ENCODE measurements at regions not wholly inside any gene's neighbourhood (a gene's known extent, or its start where the extent isn't known, plus 50 kb on each side); places are given as distances from the start of the nearest gene placed in this dataset.

DNA sequence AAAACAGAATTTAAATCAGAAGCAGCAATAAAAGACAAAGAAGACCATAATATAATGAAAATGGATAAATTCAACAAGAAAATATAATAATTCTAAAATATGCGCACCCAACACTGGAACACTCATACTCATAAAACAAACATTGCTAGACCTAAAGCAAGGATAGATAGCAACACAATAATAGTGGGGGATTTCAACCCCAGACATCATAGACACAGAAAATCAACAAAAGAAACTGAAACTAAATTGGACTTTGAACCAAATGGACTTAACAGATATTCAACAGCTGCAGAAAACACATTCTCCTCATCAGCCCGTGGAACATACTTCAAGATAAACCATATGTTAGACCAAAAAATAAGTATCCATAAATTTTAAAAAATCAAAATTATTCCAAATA, 1552.6 kb downstream of the C4orf33 start:
- H2AFZ ChIP-seq (ENCODE audit: low read depth, low read length), result no peak overlapping the region

DNA sequence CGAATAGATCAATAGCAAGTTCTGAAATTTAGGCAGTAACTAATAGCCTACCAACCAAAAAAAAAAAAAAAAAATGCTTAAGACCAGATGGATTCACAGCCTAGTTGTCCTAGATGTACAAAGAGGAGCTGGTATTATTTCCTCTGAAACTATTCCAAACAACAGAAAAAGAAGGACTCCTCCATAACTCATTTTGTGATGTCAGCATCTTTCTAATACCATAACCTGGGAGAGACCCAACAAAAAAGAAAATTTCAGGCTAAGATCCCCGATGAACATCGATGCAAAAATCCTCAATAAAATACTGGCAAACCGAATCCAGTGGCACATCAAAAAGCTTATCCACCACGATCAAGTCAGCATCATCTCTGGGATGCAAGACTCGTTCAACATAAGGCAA, 1557.9 kb downstream of the C4orf33 start:
- Histone ChIP-seq H3K27me3 (ENCODE audit: insufficient read depth, low read depth, low read length) (no peaks in the 10 kb centered on the region), H3K4me3 (ENCODE audit: low read length) (no peak overlapping the region), H3K27ac (ENCODE audit: low read length) (no peak overlapping the region), H3K79me2 (replicated peaks; ENCODE audit: insufficient read depth, low read length) (no peaks in the 10 kb centered on the region), H3F3A (ENCODE audit: insufficient read depth, low read length, poor library complexity, severe bottlenecking) (no peaks in the 10 kb centered on the region), H3K9me3 (ENCODE audit: low read length) (no peaks in the 10 kb centered on the region), H3K9ac (ENCODE audit: low read length) (no peak overlapping the region), H3K4me2 (ENCODE audit: low read length) (no peak overlapping the region), H2AFZ (ENCODE audit: low read depth, low read length) (no peak overlapping the region), H3K36me3 (ENCODE audit: insufficient read depth, low read length) (no peaks in the 10 kb centered on the region), H3K9me2 (ENCODE audit: insufficient read depth, low read length) (no peaks in the 10 kb centered on the region), H4K20me1 (ENCODE audit: insufficient read depth) (no peaks in the 10 kb centered on the region)
- TF ChIP-seq RAD21 (conservative IDR thresholded peaks at IDR 0.05), result no peak
- no peak for TF ChIP-seq EZH2 (IDR thresholded peaks at IDR 0.05; ENCODE audit: borderline replicate concordance, insufficient read depth, low read length, poor library complexity, severe bottlenecking)
- TF ChIP-seq REST (IDR thresholded peaks at IDR 0.05; ENCODE audit: borderline replicate concordance), result no peak
- TF ChIP-seq SMC3 (conservative IDR thresholded peaks at IDR 0.05; ENCODE audit: poor library complexity), result no peak
- no peak for TF ChIP-seq TAF1 (IDR thresholded peaks at IDR 0.05; ENCODE audit: low read depth)
- TF ChIP-seq MXI1 (conservative IDR thresholded peaks at IDR 0.05; ENCODE audit: poor library complexity, severe bottlenecking), result no peak
- no peak for TF ChIP-seq POLR2AphosphoS5 (IDR thresholded peaks at IDR 0.05)
- TF ChIP-seq, protein P1, sequence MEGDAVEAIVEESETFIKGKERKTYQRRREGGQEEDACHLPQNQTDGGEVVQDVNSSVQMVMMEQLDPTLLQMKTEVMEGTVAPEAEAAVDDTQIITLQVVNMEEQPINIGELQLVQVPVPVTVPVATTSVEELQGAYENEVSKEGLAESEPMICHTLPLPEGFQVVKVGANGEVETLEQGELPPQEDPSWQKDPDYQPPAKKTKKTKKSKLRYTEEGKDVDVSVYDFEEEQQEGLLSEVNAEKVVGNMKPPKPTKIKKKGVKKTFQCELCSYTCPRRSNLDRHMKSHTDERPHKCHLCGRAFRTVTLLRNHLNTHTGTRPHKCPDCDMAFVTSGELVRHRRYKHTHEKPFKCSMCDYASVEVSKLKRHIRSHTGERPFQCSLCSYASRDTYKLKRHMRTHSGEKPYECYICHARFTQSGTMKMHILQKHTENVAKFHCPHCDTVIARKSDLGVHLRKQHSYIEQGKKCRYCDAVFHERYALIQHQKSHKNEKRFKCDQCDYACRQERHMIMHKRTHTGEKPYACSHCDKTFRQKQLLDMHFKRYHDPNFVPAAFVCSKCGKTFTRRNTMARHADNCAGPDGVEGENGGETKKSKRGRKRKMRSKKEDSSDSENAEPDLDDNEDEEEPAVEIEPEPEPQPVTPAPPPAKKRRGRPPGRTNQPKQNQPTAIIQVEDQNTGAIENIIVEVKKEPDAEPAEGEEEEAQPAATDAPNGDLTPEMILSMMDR (IDR thresholded peaks at IDR 0.05; ENCODE audit: poor library complexity, severe bottlenecking), result no peak
- no peak for TF ChIP-seq EP300 (conservative IDR thresholded peaks at IDR 0.05; ENCODE audit: poor library complexity, severe bottlenecking)

More for the DNA sequence above, 1552.6 kb downstream of the C4orf33 start:
- Histone ChIP-seq H3K4me2 (ENCODE audit: low read length) (no peak overlapping the region), H4K20me1 (ENCODE audit: insufficient read depth) (no peaks in the 10 kb centered on the region), H3K9me3 (ENCODE audit: low read length) (no peaks in the 10 kb centered on the region), H3K9me2 (ENCODE audit: insufficient read depth, low read length) (no peaks in the 10 kb centered on the region), H3K27ac (ENCODE audit: low read length) (no peak overlapping the region), H3K4me3 (ENCODE audit: low read length) (no peak overlapping the region), H3K27me3 (ENCODE audit: insufficient read depth, low read depth, low read length) (no peaks in the 10 kb centered on the region), H3K36me3 (ENCODE audit: insufficient read depth, low read length) (no peaks in the 10 kb centered on the region), H3K79me2 (replicated peaks; ENCODE audit: insufficient read depth, low read length) (no peaks in the 10 kb centered on the region), H3K9ac (ENCODE audit: low read length) (no peak overlapping the region), H3F3A (ENCODE audit: insufficient read depth, low read length, poor library complexity, severe bottlenecking) (no peaks in the 10 kb centered on the region)
- TF ChIP-seq, protein P1 (IDR thresholded peaks at IDR 0.05; ENCODE audit: poor library complexity, severe bottlenecking), result no peak
- no peak for TF ChIP-seq EP300 (conservative IDR thresholded peaks at IDR 0.05; ENCODE audit: poor library complexity, severe bottlenecking)
- no peak for TF ChIP-seq EZH2 (IDR thresholded peaks at IDR 0.05; ENCODE audit: borderline replicate concordance, insufficient read depth, low read length, poor library complexity, severe bottlenecking)
- TF ChIP-seq REST (IDR thresholded peaks at IDR 0.05; ENCODE audit: borderline replicate concordance), result no peak
- no peak for TF ChIP-seq SMC3 (conservative IDR thresholded peaks at IDR 0.05; ENCODE audit: poor library complexity)
- no peak for TF ChIP-seq RAD21 (conservative IDR thresholded peaks at IDR 0.05)
- no peak for TF ChIP-seq TAF1 (IDR thresholded peaks at IDR 0.05; ENCODE audit: low read depth)
- no peak for TF ChIP-seq POLR2AphosphoS5 (IDR thresholded peaks at IDR 0.05)
- no peak for TF ChIP-seq MXI1 (conservative IDR thresholded peaks at IDR 0.05; ENCODE audit: poor library complexity, severe bottlenecking)

Measured in neural cell (in vitro differentiated cells).